GM19025 (cell line): ENCODE measurements at regions not wholly inside any gene's neighbourhood (a gene's known extent, or its start where the extent isn't known, plus 50 kb on each side); places are given as distances from the start of the nearest gene placed in this dataset.
"Not testable (repeated sequence)": the region's sequence is repeated elsewhere in the genome, so short reads cannot be mapped to it uniquely, and the experiment has no call there.

Source experiments
- ATAC-seq: cut with Tn5 transposase; IDR thresholded peaks from one replicate; pipeline ENCODE4 v1.9.1; 2021; ENCODE audit warnings: mild to moderate bottlenecking, low read depth, moderate library complexity; ENCODE audit not compliant: unreplicated experiment

GRCh38 chr4:159029481-159029880 lies 73.4 kb upstream of the RAPGEF2 start:
- ATAC-seq, result no peak

- ATAC-seq, result not testable (repeated sequence)
Measured at GRCh38 chr4:159030297-159030696, 72.6 kb upstream of the RAPGEF2 start.

GRCh38 chr4:159035570-159035969 lies 67.3 kb upstream of the RAPGEF2 start:
- ATAC-seq, result no peak

GRCh38 chr4:159038536-159038935 lies 64.3 kb upstream of the RAPGEF2 start:
- ATAC-seq, result no peak

GRCh38 chr4:159041054-159042034 lies 61.5 kb upstream of the RAPGEF2 start:
- ATAC-seq, result no peak

GRCh38 chr4:159042097-159042605 lies 60.7 kb upstream of the RAPGEF2 start:
- no peak for ATAC-seq

- no peak for ATAC-seq
Measured at GRCh38 chr4:159042868-159043267, 60.0 kb upstream of the RAPGEF2 start.

GRCh38 chr4:159043861-159044260 lies 59.0 kb upstream of the RAPGEF2 start:
- no peak for ATAC-seq

- ATAC-seq, result no peak
Measured at GRCh38 chr4:159045321-159045720, 57.6 kb upstream of the RAPGEF2 start.

- ATAC-seq, result no peak
Measured at GRCh38 chr4:159046683-159047082, 56.2 kb upstream of the RAPGEF2 start.

GRCh38 chr4:159047478-159048165 lies 55.3 kb upstream of the RAPGEF2 start:
- no peak for ATAC-seq

- ATAC-seq, result no peak
Measured at GRCh38 chr4:159048166-159048886, 54.6 kb upstream of the RAPGEF2 start.

- ATAC-seq, result no peak
Measured at GRCh38 chr4:159049780-159050375, 53.0 kb upstream of the RAPGEF2 start.

- peak; percentile 84 for ATAC-seq
Measured at GRCh38 chr4:159051245-159052071, 51.4 kb upstream of the RAPGEF2 start.

GRCh38 chr4:159052315-159052714 lies 50.6 kb upstream of the RAPGEF2 start:
- peak; percentile 43 for ATAC-seq
